Astrocyte (in vitro differentiated cells and primary cell): ENCODE measurements at regions not wholly inside any gene's neighbourhood (a gene's known extent, or its start where the extent isn't known, plus 50 kb on each side); places are given as distances from the start of the nearest gene placed in this dataset.
A peak's percentile ranks its signal among the peaks of the same experiment; 100 is the strongest.

Source experiments
- DNase-seq: peaks from one replicate; pipeline ENCODE4 v3.0.0-alpha.2; 2010; ENCODE audit warnings: low read depth
- FAIRE-seq: peaks from 2 replicates; lab custom pipeline; 2011; peaks lifted over from hg19 to GRCh38; lab: Jason Lieb, UNC
- H2AFZ ChIP-seq: 2 replicates; pipeline ENCODE4 v1.6.0; 2012; ENCODE audit warnings: low read depth, low read length, inconsistent platforms
- H3K27ac ChIP-seq: 2 replicates; pipeline ENCODE4 v1.5.1; 2011; ENCODE audit warnings: low read depth, low read length, inconsistent platforms
- H3K27me3 ChIP-seq: 2 replicates; pipeline ENCODE4 v1.6.0; 2011; ENCODE audit warnings: low read length, inconsistent platforms; ENCODE audit not compliant: insufficient read depth
- H3K36me3 ChIP-seq: 2 replicates; pipeline ENCODE4 v1.5.1; 2011; ENCODE audit warnings: low read length, inconsistent platforms; ENCODE audit not compliant: insufficient read depth
- H3K4me1 ChIP-seq: 2 replicates; pipeline ENCODE4 v1.5.1; 2011; ENCODE audit warnings: low read length, inconsistent platforms; ENCODE audit not compliant: insufficient read depth
- H3K4me2 ChIP-seq: 2 replicates; pipeline ENCODE4 v1.6.0; 2012; ENCODE audit warnings: low read length, inconsistent platforms
- H3K4me3 ChIP-seq: 2 replicates; pipeline ENCODE4 v1.5.1; 2011; ENCODE audit warnings: low read depth, mild to moderate bottlenecking, low read length, inconsistent platforms; ENCODE audit not compliant: insufficient read depth
- H3K79me2 ChIP-seq: 2 replicates; pipeline ENCODE4 v1.6.0; 2012; ENCODE audit warnings: mild to moderate bottlenecking, low read length, inconsistent platforms; ENCODE audit not compliant: insufficient read depth
- H3K9ac ChIP-seq: 2 replicates; pipeline ENCODE4 v1.6.0; 2012; ENCODE audit warnings: mild to moderate bottlenecking, low read length, inconsistent platforms
- H3K9me3 ChIP-seq: 2 replicates; pipeline ENCODE4 v1.5.1; 2012; ENCODE audit warnings: low read depth, mild to moderate bottlenecking, low read length, inconsistent platforms; ENCODE audit not compliant: insufficient read depth
- H4K20me1 ChIP-seq: 2 replicates; pipeline ENCODE4 v1.6.0; 2012; ENCODE audit warnings: low read length, inconsistent platforms; ENCODE audit not compliant: insufficient read depth
- H3K27ac Mint-ChIP-seq: one replicate; pipeline ENCODE4 v1.8.0; 2021; ENCODE audit warnings: mild to moderate bottlenecking, mixed read lengths; ENCODE audit not compliant: unreplicated experiment
- H3K27me3 Mint-ChIP-seq: one replicate; pipeline ENCODE4 v1.8.0; 2021; ENCODE audit warnings: low read depth, mixed read lengths; ENCODE audit not compliant: unreplicated experiment
- H3K36me3 Mint-ChIP-seq: one replicate; pipeline ENCODE4 v1.8.0; 2021; ENCODE audit warnings: low read depth, mixed read lengths; ENCODE audit not compliant: unreplicated experiment
- H3K4me1 Mint-ChIP-seq: one replicate; pipeline ENCODE4 v1.8.0; 2021; ENCODE audit warnings: low read depth, mixed read lengths; ENCODE audit not compliant: unreplicated experiment
- H3K4me3 Mint-ChIP-seq: one replicate; pipeline ENCODE4 v1.8.0; 2021; ENCODE audit warnings: mild to moderate bottlenecking, moderate library complexity, mixed read lengths; ENCODE audit not compliant: unreplicated experiment
- H3K9me3 Mint-ChIP-seq: one replicate; pipeline ENCODE4 v1.8.0; 2021; ENCODE audit warnings: mild to moderate bottlenecking, mixed read lengths; ENCODE audit not compliant: unreplicated experiment
- EZH2 ChIP-seq: IDR thresholded peaks from 2 replicates; pipeline ENCODE4 v1.6.1; 2012; ENCODE audit warnings: mild to moderate bottlenecking, low read length, inconsistent platforms; ENCODE audit not compliant: insufficient read depth
- TF ChIP-seq, protein P1 (sequence below): IDR thresholded peaks from 2 replicates; pipeline ENCODE4 v1.5.1; 2011; ENCODE audit warnings: low read depth, mild to moderate bottlenecking, inconsistent platforms, low read length, moderate library complexity; ENCODE audit not compliant: insufficient read depth

DNA sequence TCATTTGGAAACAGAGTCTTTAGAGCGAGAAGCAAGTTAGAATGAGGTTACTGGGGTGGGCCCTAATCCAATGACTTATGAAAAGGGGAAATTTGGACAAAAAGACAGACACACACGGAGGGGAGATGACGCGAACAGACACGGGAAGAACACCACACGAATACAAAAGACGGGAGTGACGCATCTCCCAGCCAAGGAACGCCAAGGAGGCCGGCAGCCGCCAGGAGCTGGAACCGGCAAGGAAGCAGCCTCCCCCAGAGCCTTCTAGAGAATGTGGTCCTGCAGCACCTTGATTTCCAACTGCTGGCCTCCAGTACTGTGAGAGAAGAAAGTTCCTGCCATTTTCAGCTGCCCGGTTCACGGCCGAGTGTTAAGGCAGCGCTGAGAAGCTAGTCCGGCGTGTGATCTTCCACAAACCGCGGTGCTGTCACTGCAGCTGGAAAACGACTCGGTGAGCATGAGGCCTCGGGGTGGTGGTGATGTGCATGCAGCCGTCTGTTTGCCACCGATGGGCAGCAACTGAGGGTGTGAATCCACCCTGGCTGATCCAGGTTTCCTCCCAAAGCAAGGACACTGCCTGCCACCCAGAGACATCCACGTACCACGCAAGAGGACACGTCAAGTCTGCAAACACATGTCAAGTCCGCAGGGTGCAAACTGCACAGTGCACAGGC is 124.5 kb downstream of the NCOR2 start:
- FAIRE-seq (no peak), DNase-seq (peak; percentile 95)
- Histone ChIP-seq H3K27me3 (no peaks in the 10 kb centered on the region), H3K9me3 (no peaks in the 10 kb centered on the region), H3K9ac (peak overlapping the region; percentile 78), H3K36me3 (peaks cover 5% of the 10 kb centered on the region), H3K27ac (peak overlapping the region; percentile 88), H3K79me2 (peaks cover 27% of the 10 kb centered on the region), H3K4me1 (peaks cover 39% of the 10 kb centered on the region), H4K20me1 (peaks cover 42% of the 10 kb centered on the region), H3K4me3 (no peak overlapping the region), H3K4me2 (peak overlapping the region; percentile 76), H2AFZ (no peak overlapping the region)
- no peak for TF ChIP-seq EZH2
- TF ChIP-seq, protein P1, sequence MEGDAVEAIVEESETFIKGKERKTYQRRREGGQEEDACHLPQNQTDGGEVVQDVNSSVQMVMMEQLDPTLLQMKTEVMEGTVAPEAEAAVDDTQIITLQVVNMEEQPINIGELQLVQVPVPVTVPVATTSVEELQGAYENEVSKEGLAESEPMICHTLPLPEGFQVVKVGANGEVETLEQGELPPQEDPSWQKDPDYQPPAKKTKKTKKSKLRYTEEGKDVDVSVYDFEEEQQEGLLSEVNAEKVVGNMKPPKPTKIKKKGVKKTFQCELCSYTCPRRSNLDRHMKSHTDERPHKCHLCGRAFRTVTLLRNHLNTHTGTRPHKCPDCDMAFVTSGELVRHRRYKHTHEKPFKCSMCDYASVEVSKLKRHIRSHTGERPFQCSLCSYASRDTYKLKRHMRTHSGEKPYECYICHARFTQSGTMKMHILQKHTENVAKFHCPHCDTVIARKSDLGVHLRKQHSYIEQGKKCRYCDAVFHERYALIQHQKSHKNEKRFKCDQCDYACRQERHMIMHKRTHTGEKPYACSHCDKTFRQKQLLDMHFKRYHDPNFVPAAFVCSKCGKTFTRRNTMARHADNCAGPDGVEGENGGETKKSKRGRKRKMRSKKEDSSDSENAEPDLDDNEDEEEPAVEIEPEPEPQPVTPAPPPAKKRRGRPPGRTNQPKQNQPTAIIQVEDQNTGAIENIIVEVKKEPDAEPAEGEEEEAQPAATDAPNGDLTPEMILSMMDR: no peak
- Mint-ChIP-seq H3K4me1 (peaks cover 27% of the 10 kb centered on the region), H3K27me3 (no peaks in the 10 kb centered on the region), H3K36me3 (peaks cover 27% of the 10 kb centered on the region), H3K9me3 (no peaks in the 10 kb centered on the region), H3K27ac (no peak overlapping the region), H3K4me3 (no peak overlapping the region)

DNA sequence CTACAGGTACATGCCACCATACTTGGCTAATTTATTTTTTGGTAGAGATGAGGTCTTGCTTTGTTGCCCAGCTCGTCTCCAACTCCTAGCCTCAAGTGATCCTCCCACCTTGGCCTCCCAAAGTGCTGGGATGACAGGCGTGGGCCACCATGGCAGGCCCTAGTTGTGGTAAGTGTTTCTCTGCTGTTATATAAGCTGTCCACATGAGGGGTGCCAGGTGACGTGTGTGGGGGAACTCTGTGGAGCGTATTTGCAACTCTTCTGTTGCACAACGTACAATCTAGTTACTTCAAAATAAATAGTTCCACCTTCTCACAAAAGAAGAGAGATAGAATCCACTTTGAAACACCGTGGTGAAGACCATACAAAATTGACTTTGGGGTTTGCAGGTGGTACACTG is 125.1 kb downstream of the NCOR2 start:
- Histone ChIP-seq H3K27ac (peak overlapping the region; percentile 88), H3K36me3 (peaks cover 5% of the 10 kb centered on the region), H3K27me3 (no peaks in the 10 kb centered on the region), H3K9ac (peak overlapping the region; percentile 78), H3K4me2 (peak overlapping the region; percentile 76), H3K4me3 (no peak overlapping the region), H3K4me1 (peaks cover 39% of the 10 kb centered on the region), H4K20me1 (peaks cover 38% of the 10 kb centered on the region), H3K9me3 (no peaks in the 10 kb centered on the region), H2AFZ (no peak overlapping the region), H3K79me2 (peaks cover 27% of the 10 kb centered on the region)
- peaks cover 24% of the 10 kb centered on the region for H3K36me3 Mint-ChIP-seq
- TF ChIP-seq, protein P1: no peak
- TF ChIP-seq EZH2: no peak
- peaks cover 27% of the 10 kb centered on the region for H3K4me1 Mint-ChIP-seq
- H3K4me3 Mint-ChIP-seq: no peak overlapping the region
- FAIRE-seq (no peak), DNase-seq (no peak)
- peak overlapping the region; percentile 34 for H3K27ac Mint-ChIP-seq
- no peaks in the 10 kb centered on the region for H3K9me3 Mint-ChIP-seq
- no peaks in the 10 kb centered on the region for H3K27me3 Mint-ChIP-seq
